ENCODE measurements at regions not wholly inside any gene's neighbourhood (a gene's known extent, or its start where the extent isn't known, plus 50 kb on each side); places are given as distances from the start of the nearest gene placed in this dataset.
"Not testable (repeated sequence)": the region's sequence is repeated elsewhere in the genome, so short reads cannot be mapped to it uniquely, and the experiment has no call there.

GRCh38 chr2:210961249-210961648 lies 404.9 kb downstream of the CPS1 start:
- TF ChIP-seq ZFX (IDR thresholded peaks at IDR 0.05) (no peak), CTCF (conservative IDR thresholded peaks at IDR 0.05) (no peak)
- H3K27ac ChIP-seq: no peak overlapping the region

GRCh38 chr2:210963386-210963785 lies 407.0 kb downstream of the CPS1 start:
- no peak overlapping the region for H3K27ac ChIP-seq
- TF ChIP-seq CTCF (conservative IDR thresholded peaks at IDR 0.05): no peak
- no peak for TF ChIP-seq ZFX (IDR thresholded peaks at IDR 0.05)

DNA sequence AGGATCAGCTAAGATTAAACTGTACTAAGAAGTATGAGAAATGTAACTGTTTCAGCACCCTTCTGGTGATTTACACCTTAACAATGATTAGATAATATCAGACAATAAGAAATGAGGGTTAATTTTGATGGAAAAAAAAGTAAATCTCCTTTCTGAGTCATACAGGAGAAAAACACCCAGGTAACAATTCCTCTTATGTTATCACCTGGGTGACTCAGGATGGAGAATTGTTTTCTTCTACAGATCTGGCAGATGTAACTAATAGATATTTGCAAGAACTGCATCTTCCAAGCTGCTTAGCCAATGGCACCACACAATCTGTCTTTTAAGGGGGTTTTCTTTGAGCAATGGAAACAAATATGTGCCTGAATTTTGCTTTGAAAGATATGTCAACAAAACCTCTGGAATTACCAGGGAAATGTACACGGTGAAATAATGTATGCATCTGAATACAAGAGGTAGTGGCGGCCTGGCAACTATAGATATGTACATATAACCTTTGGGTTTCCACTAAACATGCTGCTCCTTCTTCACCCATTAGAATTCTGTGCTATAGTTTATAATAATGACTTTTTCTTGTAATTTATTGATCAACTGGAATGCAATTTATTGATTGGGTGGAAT lies 407.9 kb downstream of the CPS1 start:
- TF ChIP-seq CTCF (conservative IDR thresholded peaks at IDR 0.05) (no peak), ZFX (IDR thresholded peaks at IDR 0.05) (no peak)
- H3K27ac ChIP-seq: no peak overlapping the region

DNA sequence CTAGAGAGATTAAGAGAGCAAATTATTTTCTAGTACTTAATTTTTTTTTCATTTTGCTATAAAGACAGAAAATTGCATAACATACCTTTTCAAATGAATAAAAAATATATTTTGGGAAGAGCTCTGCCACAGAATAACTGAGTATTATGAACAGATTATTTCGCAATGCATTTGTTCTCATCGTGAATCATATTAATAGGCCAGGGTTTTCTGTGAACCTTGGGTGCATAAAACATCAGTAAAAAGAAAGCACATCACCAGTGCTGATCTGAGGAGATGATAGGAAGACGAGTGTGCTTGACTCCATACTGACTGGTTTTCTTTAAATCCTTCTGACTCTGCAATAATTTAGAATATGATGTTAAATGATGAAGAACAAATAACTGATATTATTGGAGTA lies 409.1 kb downstream of the CPS1 start:
- TF ChIP-seq ZFX (IDR thresholded peaks at IDR 0.05): no peak
- no peak for TF ChIP-seq CTCF (conservative IDR thresholded peaks at IDR 0.05)
- H3K27ac ChIP-seq: no peak overlapping the region

DNA sequence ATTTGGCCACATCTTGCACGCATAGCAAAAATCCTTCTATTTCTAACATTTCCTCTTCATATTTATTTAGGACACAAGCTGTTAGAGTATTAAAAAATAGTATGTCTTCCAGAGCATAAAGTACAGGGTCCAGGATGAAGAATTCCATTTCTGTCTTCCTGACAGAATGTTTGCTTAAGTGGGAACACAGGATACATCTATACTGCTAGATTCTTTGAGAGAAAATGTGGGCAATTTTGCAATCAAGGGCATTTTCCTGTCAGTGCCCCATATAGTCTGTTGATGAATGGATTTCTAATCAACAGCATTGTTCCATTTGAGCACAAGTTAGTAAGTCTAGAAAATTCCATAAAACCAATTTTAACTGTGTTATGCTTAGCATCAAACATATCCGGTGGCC lies 409.9 kb downstream of the CPS1 start:
- TF ChIP-seq CTCF (conservative IDR thresholded peaks at IDR 0.05) (no peak), ZFX (IDR thresholded peaks at IDR 0.05) (no peak)
- H3K27ac ChIP-seq: no peak overlapping the region

DNA sequence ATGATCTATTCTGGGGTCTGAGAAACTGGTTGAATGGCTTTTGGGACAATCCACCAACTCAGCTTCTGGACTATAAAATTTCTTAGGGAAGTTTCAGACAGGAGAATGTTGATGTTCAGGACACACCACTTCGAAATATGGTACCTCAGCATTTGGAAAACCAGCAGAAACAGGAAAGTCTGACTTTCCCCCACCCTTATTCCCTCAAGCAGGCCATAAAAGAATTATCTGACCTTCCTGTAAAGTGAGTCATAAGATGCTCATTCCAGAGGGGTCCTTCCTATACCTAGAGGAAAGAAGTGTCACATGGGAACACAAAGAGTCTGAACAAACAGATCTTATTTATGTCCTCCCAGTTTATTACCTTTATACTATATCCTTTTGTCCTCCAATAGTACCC lies 415.0 kb downstream of the CPS1 start:
- H3K27ac ChIP-seq: no peak overlapping the region
- TF ChIP-seq ZFX (IDR thresholded peaks at IDR 0.05) (no peak), CTCF (conservative IDR thresholded peaks at IDR 0.05) (no peak)

- not testable (repeated sequence) for H3K27ac ChIP-seq
Measured at GRCh38 chr2:210986806-210987205, 430.4 kb downstream of the CPS1 start.

- H3K27ac ChIP-seq: no peak overlapping the region
- TF ChIP-seq CTCF (conservative IDR thresholded peaks at IDR 0.05) (no peak), ZFX (IDR thresholded peaks at IDR 0.05) (no peak)
Measured at GRCh38 chr2:210991107-210991506, 434.7 kb downstream of the CPS1 start.
